ENCODE measurements at regions not wholly inside any gene's neighbourhood (a gene's known extent, or its start where the extent isn't known, plus 50 kb on each side); places are given as distances from the start of the nearest gene placed in this dataset.
A peak's percentile ranks its signal among the peaks of the same experiment; 100 is the strongest.
"Not testable (repeated sequence)": the region's sequence is repeated elsewhere in the genome, so short reads cannot be mapped to it uniquely, and the experiment has no call there.

DNA sequence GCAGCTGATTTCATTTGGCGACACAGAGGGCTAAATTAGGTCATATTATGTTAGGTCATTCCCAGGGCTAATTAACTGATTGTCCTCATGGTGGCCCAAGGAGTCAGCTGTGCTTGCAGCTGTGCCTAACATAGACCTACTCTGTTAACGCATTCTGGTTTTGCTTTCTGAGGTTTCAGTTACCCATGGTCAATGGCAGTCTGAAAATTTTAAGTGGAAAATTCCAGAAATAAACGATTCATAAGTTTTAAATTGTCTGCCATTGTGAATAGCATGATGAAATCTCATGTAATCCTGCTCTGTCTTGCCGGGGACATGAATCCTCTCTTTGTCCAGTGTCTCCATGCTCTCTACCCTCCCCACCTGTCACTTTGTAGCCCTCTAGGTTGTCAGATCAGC is 168.7 kb downstream of the KCNS3 start:
- Histone ChIP-seq H3K36me3 (no peaks in the 10 kb centered on the region), H3K27me3 (no peaks in the 10 kb centered on the region), H3K4me1 (peaks cover 29% of the 10 kb centered on the region), H3K27ac (peak overlapping the region; percentile 99), H3K9me3 (replicated peaks) (peaks cover 12% of the 10 kb centered on the region), H3K4me3 (peak overlapping the region; percentile 1)
- DNase-seq, result peak; percentile 90 to 97

DNA sequence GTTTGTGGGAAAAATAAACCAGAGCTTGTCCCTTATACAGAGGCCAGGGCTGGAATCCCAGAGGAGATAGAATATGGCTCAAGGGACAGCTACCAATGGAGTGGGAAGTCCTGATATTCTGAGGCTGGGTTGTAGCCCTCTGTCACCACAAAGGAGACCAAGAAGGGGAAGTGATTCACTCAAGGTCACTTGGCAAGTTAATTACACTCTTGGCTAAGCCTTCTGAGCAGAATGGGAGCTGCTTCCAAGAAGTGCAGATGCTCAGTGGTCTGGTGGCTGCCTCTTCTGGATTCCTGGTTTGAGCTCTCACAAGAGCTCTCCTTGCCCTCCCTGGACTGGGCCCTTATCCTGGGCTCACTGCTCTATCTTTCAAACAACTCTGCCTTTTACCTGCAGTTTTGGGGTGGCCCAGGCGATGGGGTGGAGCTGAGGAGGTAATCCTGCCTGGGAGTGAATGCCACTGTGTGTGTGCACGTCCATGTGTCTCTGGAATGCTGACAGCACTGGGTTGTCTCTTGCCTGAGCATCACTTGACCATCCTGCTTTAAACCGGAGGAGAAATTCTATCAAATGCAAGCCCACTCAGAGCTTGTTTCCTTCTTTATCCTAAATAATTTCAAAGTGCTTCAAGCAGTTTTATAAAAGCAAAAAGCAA is 168.2 kb downstream of the KCNS3 start:
- peak overlapping the region; percentile 99 for H3K27ac ChIP-seq
- peaks cover 29% of the 10 kb centered on the region for H3K4me1 ChIP-seq
- H3K36me3 ChIP-seq, result no peaks in the 10 kb centered on the region
- H3K27me3 ChIP-seq, result no peaks in the 10 kb centered on the region
- peaks cover 12% of the 10 kb centered on the region for H3K9me3 ChIP-seq (replicated peaks)
- DNase-seq, result peak in 1 of 2 experiments; percentile 82
- peak overlapping the region; percentile 1 for H3K4me3 ChIP-seq

DNA sequence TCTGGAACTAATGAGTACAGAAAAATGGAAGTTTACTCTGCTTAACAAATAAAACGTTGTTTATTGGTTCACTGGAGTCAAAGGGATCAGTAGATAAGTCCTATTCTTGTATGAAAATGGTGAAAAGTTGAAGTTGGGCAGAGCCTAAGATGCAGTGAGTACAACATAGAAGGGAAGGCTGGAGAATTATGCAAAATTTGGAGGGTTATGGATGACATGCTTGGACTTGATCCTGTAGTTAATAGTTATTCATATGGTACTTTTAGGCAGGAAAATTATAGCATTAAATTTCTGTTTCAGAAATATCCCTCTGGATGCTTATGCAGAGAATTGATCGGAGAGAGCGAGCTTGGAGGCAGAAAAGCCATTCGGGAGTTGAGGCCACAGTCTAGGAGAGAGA is 167.6 kb downstream of the KCNS3 start:
- H3K4me3 ChIP-seq, result no peak overlapping the region
- peaks cover 29% of the 10 kb centered on the region for H3K4me1 ChIP-seq
- peak overlapping the region; percentile 99 for H3K27ac ChIP-seq
- no peaks in the 10 kb centered on the region for H3K36me3 ChIP-seq
- peaks cover 12% of the 10 kb centered on the region for H3K9me3 ChIP-seq (replicated peaks)
- H3K27me3 ChIP-seq, result no peaks in the 10 kb centered on the region
- DNase-seq, result peak in 1 of 2 experiments; percentile 52

DNA sequence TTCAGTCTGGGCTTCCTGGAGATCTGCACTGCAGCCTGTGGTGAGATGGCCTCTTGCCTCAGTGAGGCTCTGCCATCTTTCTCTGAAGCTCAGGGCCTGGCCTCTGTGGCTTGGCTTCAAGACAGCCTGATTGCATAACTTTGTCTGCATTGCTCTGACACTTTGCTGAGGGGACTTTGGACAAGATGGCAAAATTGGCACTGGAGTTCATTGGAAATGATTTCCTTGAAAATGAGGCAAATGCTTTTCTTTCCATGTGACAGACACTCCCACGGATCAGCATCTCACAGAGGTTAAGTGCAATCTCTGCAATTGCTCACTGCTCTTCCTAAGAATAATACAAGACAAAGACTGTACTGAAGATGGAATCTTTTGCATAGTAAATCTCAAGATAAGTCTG is 166.8 kb downstream of the KCNS3 start:
- Histone ChIP-seq H3K27ac (no peak overlapping the region), H3K4me1 (peaks cover 29% of the 10 kb centered on the region), H3K4me3 (no peak overlapping the region), H3K36me3 (no peaks in the 10 kb centered on the region), H3K27me3 (no peaks in the 10 kb centered on the region), H3K9me3 (replicated peaks) (peaks cover 12% of the 10 kb centered on the region)
- no peak for DNase-seq

DNA sequence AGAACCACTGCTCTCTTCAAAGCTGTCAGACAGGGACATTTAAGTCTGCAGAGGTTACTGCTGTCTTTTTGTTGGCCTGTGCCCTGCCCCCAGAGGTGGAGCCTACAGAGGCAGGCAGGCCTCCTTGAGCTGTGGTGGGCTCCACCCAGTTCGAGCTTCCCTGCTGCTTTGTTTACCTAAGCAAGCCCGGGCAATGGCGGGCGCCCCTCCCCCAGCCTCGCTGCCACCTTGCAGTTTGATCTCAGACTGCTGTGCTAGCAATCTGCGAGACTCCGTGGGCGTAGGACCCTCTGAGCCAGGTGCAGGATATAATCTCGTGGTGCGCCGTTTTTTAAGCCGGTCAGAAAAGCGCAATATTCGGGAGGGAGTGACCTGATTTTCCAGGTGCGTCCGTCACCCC is 138.9 kb downstream of the KCNS3 start:
- not testable (repeated sequence) for H3K27me3 ChIP-seq, H3K27ac ChIP-seq, DNase-seq, H3K4me3 ChIP-seq, H3K36me3 ChIP-seq, H3K4me1 ChIP-seq
- peaks cover 16% of the 10 kb centered on the region; the same call in 1 of the 2 replicates for H3K9me3 ChIP-seq (replicated peaks)

DNA sequence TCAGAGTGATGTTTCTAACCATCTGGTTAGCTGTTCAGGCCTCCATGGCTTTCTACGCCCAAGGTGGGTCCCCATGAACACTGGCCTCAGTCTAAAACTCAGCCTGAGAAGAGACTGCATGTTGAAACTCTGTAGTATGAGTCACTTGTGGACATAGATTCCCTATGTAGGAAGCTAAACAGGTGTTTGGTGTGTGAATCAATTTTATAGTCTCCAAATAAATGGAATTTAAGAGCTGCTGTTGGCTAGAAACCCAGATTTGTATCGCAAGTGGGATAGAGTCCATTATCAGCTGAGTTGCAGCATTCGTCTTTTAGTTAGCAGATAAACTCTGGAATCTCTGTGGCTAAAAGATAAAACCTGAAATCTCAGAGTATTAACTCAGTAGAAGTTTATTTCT is 131.4 kb downstream of the KCNS3 start:
- no peak for DNase-seq
- Histone ChIP-seq H3K27me3 (no peaks in the 10 kb centered on the region), H3K4me3 (no peak overlapping the region), H3K4me1 (peaks cover 8% of the 10 kb centered on the region), H3K27ac (no peak overlapping the region), H3K36me3 (no peaks in the 10 kb centered on the region), H3K9me3 (replicated peaks) (no peaks in the 10 kb centered on the region)

DNA sequence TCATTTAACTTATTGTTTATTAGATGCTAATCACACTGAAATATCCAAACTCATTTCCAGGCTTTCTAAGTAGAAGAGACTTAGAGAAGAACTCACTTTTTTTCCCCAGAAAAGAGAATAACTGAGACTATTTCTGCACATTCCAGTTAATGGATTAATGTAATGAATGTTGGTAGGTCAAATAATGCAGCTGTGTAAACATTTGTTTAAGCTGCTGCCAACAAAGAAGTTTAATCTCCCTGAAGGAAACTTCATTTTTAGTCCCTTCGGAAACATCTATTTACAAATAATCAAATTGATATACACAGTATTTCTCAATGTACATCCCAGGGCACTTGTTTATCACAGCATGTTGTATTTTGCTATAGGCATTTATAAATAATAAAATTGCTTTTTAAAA is 126.9 kb downstream of the KCNS3 start:
- H3K9me3 ChIP-seq (replicated peaks), result no peaks in the 10 kb centered on the region
- peaks cover 10% of the 10 kb centered on the region for H3K4me1 ChIP-seq
- H3K27me3 ChIP-seq, result no peaks in the 10 kb centered on the region
- H3K4me3 ChIP-seq, result no peak overlapping the region
- no peak overlapping the region for H3K27ac ChIP-seq
- no peak for DNase-seq
- no peaks in the 10 kb centered on the region for H3K36me3 ChIP-seq

DNA sequence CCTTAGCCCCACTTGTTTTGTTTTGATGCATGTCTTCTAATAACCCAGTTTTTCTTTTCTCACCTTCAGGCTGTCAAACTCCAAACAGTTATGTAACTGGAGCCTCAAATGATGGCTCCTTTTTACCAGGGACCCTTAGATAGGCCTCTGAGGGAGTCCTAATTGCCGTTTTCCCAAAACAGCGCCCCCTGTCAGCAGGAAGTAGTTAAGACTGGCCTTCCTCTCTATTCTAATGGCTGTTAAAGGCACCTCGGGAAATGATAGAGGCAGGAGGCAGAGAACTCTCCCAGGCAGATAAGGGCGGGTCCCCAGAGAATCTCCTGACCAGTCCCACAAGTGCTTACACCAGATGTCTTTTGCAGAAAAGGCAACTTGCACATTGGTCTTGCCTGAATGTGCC is 123.2 kb downstream of the KCNS3 start:
- Histone ChIP-seq H3K9me3 (replicated peaks) (peaks cover 11% of the 10 kb centered on the region), H3K4me1 (peaks cover 10% of the 10 kb centered on the region), H3K27ac (no peak overlapping the region), H3K4me3 (no peak overlapping the region), H3K36me3 (no peaks in the 10 kb centered on the region), H3K27me3 (no peaks in the 10 kb centered on the region)
- peak; percentile 13 to 38 for DNase-seq

DNA sequence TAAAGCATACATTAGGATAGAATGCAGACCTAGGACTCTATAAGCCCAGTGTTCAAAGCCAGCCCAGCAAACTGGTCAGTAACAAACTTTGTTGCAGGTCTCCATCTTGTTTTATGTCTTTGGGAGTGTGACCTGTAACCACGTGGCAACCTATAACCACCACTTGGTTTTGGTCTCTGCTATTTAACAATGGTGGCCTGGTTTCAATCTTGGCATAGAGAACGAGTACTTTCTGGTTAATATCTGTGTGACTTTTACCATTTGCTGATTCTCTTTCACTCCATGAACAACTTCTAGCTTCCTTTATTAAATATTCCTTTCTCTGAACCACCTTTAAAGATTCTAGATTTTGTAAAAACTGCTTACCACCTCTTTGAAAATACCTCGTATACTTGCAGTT is 118.5 kb downstream of the KCNS3 start:
- no peaks in the 10 kb centered on the region for H3K36me3 ChIP-seq
- no peaks in the 10 kb centered on the region for H3K27me3 ChIP-seq
- no peak for DNase-seq
- no peak overlapping the region for H3K27ac ChIP-seq
- H3K4me3 ChIP-seq, result no peak overlapping the region
- peaks cover 3% of the 10 kb centered on the region; the same call in 1 of the 2 replicates for H3K4me1 ChIP-seq
- H3K9me3 ChIP-seq (replicated peaks), result peaks cover 11% of the 10 kb centered on the region

DNA sequence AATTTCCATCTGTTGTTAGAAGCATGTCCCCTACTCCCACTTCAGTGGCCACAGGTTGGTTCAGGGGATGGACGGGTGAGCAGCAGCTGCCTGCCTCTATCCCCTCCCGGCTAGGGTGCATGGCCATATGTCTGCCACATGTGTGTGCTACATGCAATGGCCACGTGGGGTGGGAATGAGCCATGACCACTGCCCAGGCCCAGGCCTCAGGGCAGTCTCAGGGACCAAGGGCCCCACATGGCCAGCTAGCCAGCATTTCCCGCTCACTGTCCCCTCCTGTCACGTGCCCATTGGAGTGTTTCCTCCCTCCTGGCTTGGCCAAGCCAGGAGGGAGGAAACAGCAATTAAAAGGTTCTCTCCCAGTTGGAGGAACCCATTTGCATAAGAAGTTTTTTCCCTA is 117.1 kb downstream of the KCNS3 start:
- H3K4me3 ChIP-seq, result no peak overlapping the region
- H3K4me1 ChIP-seq, result peaks cover 3% of the 10 kb centered on the region; the same call in 1 of the 2 replicates
- no peaks in the 10 kb centered on the region for H3K36me3 ChIP-seq
- peaks cover 11% of the 10 kb centered on the region for H3K9me3 ChIP-seq (replicated peaks)
- H3K27me3 ChIP-seq, result no peaks in the 10 kb centered on the region
- peak; percentile 15 to 18 for DNase-seq
- no peak overlapping the region for H3K27ac ChIP-seq
